VCaP (cell line): ENCODE measurements at regions not wholly inside any gene's neighbourhood (a gene's known extent, or its start where the extent isn't known, plus 50 kb on each side); places are given as distances from the start of the nearest gene placed in this dataset.
A peak's percentile ranks its signal among the peaks of the same experiment; 100 is the strongest.

Experiments
- H3K27ac ChIP-seq: fragments of 450-650 bp; 2 replicates; pipeline ENCODE4 v1.5.1; 2017
- TF ChIP-seq, protein P1 (sequence below): fragments of 450-650 bp; conservative IDR thresholded peaks from 2 replicates; pipeline ENCODE4 v1.5.1; 2017; ENCODE audit warnings: mild to moderate bottlenecking, moderate library complexity

- H3K27ac ChIP-seq = peak overlapping the region; percentile 72
- TF ChIP-seq, protein P1, sequence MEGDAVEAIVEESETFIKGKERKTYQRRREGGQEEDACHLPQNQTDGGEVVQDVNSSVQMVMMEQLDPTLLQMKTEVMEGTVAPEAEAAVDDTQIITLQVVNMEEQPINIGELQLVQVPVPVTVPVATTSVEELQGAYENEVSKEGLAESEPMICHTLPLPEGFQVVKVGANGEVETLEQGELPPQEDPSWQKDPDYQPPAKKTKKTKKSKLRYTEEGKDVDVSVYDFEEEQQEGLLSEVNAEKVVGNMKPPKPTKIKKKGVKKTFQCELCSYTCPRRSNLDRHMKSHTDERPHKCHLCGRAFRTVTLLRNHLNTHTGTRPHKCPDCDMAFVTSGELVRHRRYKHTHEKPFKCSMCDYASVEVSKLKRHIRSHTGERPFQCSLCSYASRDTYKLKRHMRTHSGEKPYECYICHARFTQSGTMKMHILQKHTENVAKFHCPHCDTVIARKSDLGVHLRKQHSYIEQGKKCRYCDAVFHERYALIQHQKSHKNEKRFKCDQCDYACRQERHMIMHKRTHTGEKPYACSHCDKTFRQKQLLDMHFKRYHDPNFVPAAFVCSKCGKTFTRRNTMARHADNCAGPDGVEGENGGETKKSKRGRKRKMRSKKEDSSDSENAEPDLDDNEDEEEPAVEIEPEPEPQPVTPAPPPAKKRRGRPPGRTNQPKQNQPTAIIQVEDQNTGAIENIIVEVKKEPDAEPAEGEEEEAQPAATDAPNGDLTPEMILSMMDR = no peak
These were observed 146.7 kb upstream of the LRFN2 start for GRCh38 chr6:40733770-40734396.

DNA sequence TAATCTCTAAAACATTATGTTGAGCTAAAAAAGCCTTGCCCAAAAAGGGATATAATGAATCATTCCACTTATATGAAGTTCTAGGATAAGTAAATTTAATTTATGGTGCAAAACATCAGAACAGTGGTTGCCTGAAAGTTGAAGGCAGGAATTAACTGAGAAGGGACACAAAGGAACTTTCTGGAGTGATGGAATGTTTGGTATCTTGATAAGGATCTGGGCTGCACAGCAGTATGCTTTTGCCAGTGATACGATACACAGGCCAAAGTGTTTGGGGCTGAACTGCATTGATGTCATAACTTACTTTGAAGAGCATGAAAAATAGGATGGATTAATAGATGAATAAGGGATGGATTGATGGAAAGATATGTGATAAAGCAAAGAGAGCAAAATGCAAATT, 146.1 kb upstream of the LRFN2 start:
- H3K27ac ChIP-seq = peak overlapping the region; percentile 72
- TF ChIP-seq, protein P1 = no peak

DNA sequence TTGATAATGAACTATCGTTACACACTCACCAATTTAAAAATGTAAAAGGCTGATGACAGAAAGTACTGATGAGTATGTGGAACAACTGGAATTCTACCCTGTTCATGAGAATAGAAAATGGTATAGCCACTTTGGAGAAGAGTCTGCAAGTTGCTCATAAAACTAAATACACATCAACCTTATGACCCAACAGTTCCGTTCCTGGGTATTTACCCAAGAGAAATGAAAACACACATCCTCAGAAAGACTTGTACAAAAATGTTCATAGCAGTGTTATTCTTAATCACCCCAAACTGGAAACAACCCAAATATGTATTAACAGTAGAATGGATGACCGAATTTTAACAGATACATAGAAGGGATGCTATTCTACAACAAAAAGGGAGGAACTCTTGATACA, 145.7 kb upstream of the LRFN2 start:
- H3K27ac ChIP-seq = peak overlapping the region; percentile 72
- TF ChIP-seq, protein P1 = no peak

GRCh38 chr6:40728643-40729042, 141.5 kb upstream of the LRFN2 start:
- TF ChIP-seq, protein P1 = no peak

GRCh38 chr6:40727271-40727670, 140.1 kb upstream of the LRFN2 start:
- no peak overlapping the region for H3K27ac ChIP-seq
- TF ChIP-seq, protein P1 = no peak

More at GRCh38 chr6:40728643-40729042, 141.5 kb upstream of the LRFN2 start:
- no peak overlapping the region for H3K27ac ChIP-seq

GRCh38 chr6:40726853-40727252, 139.7 kb upstream of the LRFN2 start:
- no peak overlapping the region for H3K27ac ChIP-seq
- TF ChIP-seq, protein P1 = no peak

DNA sequence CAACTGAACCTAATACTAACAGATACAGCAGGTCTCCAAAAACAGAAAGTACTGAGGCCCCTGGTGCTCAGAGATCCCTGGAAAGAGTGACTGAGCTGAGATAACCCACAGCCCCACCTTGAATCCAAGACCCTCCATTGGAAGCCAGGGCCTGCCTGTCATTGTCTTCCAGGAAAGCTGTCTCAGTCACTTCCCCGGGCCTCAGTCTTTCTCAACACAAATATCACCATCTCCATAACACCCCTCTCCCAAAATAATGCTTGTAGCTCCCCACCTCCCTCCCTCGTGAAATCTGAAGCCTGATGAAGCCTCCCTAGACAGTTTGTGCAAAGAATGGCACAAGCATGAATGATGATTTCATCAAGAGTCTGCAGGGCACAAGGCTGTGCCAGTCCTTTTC, 138.2 kb upstream of the LRFN2 start:
- H3K27ac ChIP-seq = peak overlapping the region; percentile 69; the same call in 1 of the 2 replicates
- TF ChIP-seq, protein P1 = no peak
